ENCODE measurements at regions not wholly inside any gene's neighbourhood (a gene's known extent, or its start where the extent isn't known, plus 50 kb on each side); places are given as distances from the start of the nearest gene placed in this dataset.

GRCh38 chr20:59499863-59500262 is 104.5 kb upstream of the PHACTR3 start:
- intact Hi-C loops (cut with micrococcal nuclease) = loop anchor here (2.0 to 10.0 kb wide), 2 partner anchors 275 to 631 kb away; no protein-coding TSS in a partner anchor
- H3K27ac Mint-ChIP-seq = no peak overlapping the region
- no peak for ATAC-seq
- H3K27ac ChIP-seq (ENCODE audit: low read depth, low read length) = no peak overlapping the region
- H3K4me3 ChIP-seq (ENCODE audit: low read length) = no peak overlapping the region
- H3K9me3 ChIP-seq (ENCODE audit: control insufficient read depth in 2 of 3, low read length in 3 of 3) = no peaks in the 10 kb centered on the region
- H3K9me3 Mint-ChIP-seq = peaks cover 0 to 10% (median 5%) of the 10 kb centered on the region in 11 donors
- DNase-seq = no peak
- peaks cover 17 to 45% (median 33%) of the 10 kb centered on the region in 5 donors for H3K27me3 Mint-ChIP-seq
- no peak overlapping the region for H3K4me3 Mint-ChIP-seq
- ChIA-PET CTCF (no interaction called here), POLR2A (no interaction called here)
- H3K36me3 ChIP-seq (ENCODE audit: control insufficient read depth in 2 of 3, insufficient read depth in 3 of 3, low read length in 3 of 3) = no peaks in the 10 kb centered on the region
- H3K27me3 ChIP-seq (ENCODE audit: control insufficient read depth in 2 of 2, insufficient read depth in 2 of 2, low read length in 2 of 2) = no peaks in the 10 kb centered on the region
- H3K4me1 Mint-ChIP-seq = peaks cover 0 to 3% (median 0%) of the 10 kb centered on the region in 7 donors
- no peaks in the 10 kb centered on the region for H3K4me1 ChIP-seq (ENCODE audit: control insufficient read depth in 2 of 2, insufficient read depth in 2 of 2, low read length in 2 of 2)
- H3K36me3 Mint-ChIP-seq = no peaks in the 10 kb centered on the region

- no peak overlapping the region for H3K4me3 ChIP-seq (ENCODE audit: low read length)
- H3K27ac ChIP-seq (ENCODE audit: low read depth, low read length) = no peak overlapping the region
- CTCF ChIA-PET = interaction anchor here (0.5 kb wide), 1 partner anchor 987 kb away, joined by 3 read pairs; no protein-coding TSS in a partner anchor
- Mint-ChIP-seq H3K4me1 (no peaks in the 10 kb centered on the region), H3K36me3 (no peaks in the 10 kb centered on the region), H3K9me3 (peaks cover 0 to 5% (median 0%) of the 10 kb centered on the region in 11 donors), H3K27me3 (peaks cover 13 to 28% (median 18%) of the 10 kb centered on the region in 5 donors), H3K4me3 (no peak overlapping the region), H3K27ac (no peak overlapping the region)
- no peaks in the 10 kb centered on the region for H3K9me3 ChIP-seq (ENCODE audit: control insufficient read depth in 2 of 3, low read length in 3 of 3)
- ATAC-seq (no peak), DNase-seq (no peak)
- no peaks in the 10 kb centered on the region for H3K27me3 ChIP-seq (ENCODE audit: control insufficient read depth in 2 of 2, insufficient read depth in 2 of 2, low read length in 2 of 2)
- no peaks in the 10 kb centered on the region for H3K4me1 ChIP-seq (ENCODE audit: control insufficient read depth in 2 of 2, insufficient read depth in 2 of 2, low read length in 2 of 2)
- no peaks in the 10 kb centered on the region for H3K36me3 ChIP-seq (ENCODE audit: control insufficient read depth in 2 of 3, insufficient read depth in 3 of 3, low read length in 3 of 3)
- POLR2A ChIA-PET = no interaction called here
- intact Hi-C loops (cut with micrococcal nuclease) = no loop called here
Observed at GRCh38 chr20:59508729-59509128, 95.6 kb upstream of the PHACTR3 start.

- DNase-seq (no peak), ATAC-seq (no peak)
- Histone ChIP-seq H3K4me3 (ENCODE audit: low read length) (no peak overlapping the region), H3K9me3 (ENCODE audit: control insufficient read depth in 2 of 3, low read length in 3 of 3) (no peaks in the 10 kb centered on the region), H3K4me1 (ENCODE audit: control insufficient read depth in 2 of 2, insufficient read depth in 2 of 2, low read length in 2 of 2) (no peaks in the 10 kb centered on the region), H3K27ac (ENCODE audit: low read depth, low read length) (no peak overlapping the region), H3K27me3 (ENCODE audit: control insufficient read depth in 2 of 2, insufficient read depth in 2 of 2, low read length in 2 of 2) (no peaks in the 10 kb centered on the region), H3K36me3 (ENCODE audit: control insufficient read depth in 2 of 3, insufficient read depth in 3 of 3, low read length in 3 of 3) (no peaks in the 10 kb centered on the region)
- ChIA-PET POLR2A (no interaction called here), CTCF (no interaction called here)
- Mint-ChIP-seq H3K27ac (no peak overlapping the region), H3K4me1 (no peaks in the 10 kb centered on the region), H3K9me3 (peaks cover 0 to 1% (median 0%) of the 10 kb centered on the region in 11 donors), H3K27me3 (peaks cover 36 to 59% (median 42%) of the 10 kb centered on the region in 5 donors), H3K4me3 (no peak overlapping the region), H3K36me3 (no peaks in the 10 kb centered on the region)
- intact Hi-C loops (cut with micrococcal nuclease) = no loop called here
Observed at GRCh38 chr20:59512651-59513050, 91.7 kb upstream of the PHACTR3 start.

GRCh38 chr20:59514554-59514953 is 89.8 kb upstream of the PHACTR3 start:
- CTCF ChIA-PET = interaction anchor here (0.8 kb wide), 1 partner anchor 9 kb away, joined by 3 read pairs; no protein-coding TSS in a partner anchor
- intact Hi-C loops (cut with micrococcal nuclease) = no loop called here
- no peak for ATAC-seq

GRCh38 chr20:59515013-59515905 is 89.1 kb upstream of the PHACTR3 start:
- ChIA-PET POLR2A (no interaction called here), CTCF (interaction anchor here (0.8 kb wide), 1 partner anchor 10 kb away, joined by 3 read pairs; no protein-coding TSS in a partner anchor)
- ATAC-seq (no peak), DNase-seq (no peak)
- no peak overlapping the region for H3K4me3 ChIP-seq (ENCODE audit: low read length)
- H3K27ac ChIP-seq (ENCODE audit: low read depth, low read length) = no peak overlapping the region
- Mint-ChIP-seq H3K4me1 (peaks cover 0 to 3% (median 0%) of the 10 kb centered on the region in 7 donors), H3K27ac (no peak overlapping the region), H3K4me3 (peak overlapping the region in 1 of 10 donors; percentile 49), H3K36me3 (no peaks in the 10 kb centered on the region), H3K27me3 (peaks cover 47 to 76% (median 56%) of the 10 kb centered on the region in 5 donors), H3K9me3 (peaks cover 0 to 1% (median 0%) of the 10 kb centered on the region in 11 donors)
- no peaks in the 10 kb centered on the region for H3K36me3 ChIP-seq (ENCODE audit: control insufficient read depth in 2 of 3, insufficient read depth in 3 of 3, low read length in 3 of 3)
- no peaks in the 10 kb centered on the region for H3K9me3 ChIP-seq (ENCODE audit: control insufficient read depth in 2 of 3, low read length in 3 of 3)
- intact Hi-C loops (cut with micrococcal nuclease) = no loop called here
- no peaks in the 10 kb centered on the region for H3K27me3 ChIP-seq (ENCODE audit: control insufficient read depth in 2 of 2, insufficient read depth in 2 of 2, low read length in 2 of 2)
- H3K4me1 ChIP-seq (ENCODE audit: control insufficient read depth in 2 of 2, insufficient read depth in 2 of 2, low read length in 2 of 2) = no peaks in the 10 kb centered on the region

More at GRCh38 chr20:59514554-59514953, 89.8 kb upstream of the PHACTR3 start:
- Histone ChIP-seq H3K9me3 (ENCODE audit: control insufficient read depth in 2 of 3, low read length in 3 of 3) (no peaks in the 10 kb centered on the region), H3K27ac (ENCODE audit: low read depth, low read length) (no peak overlapping the region), H3K4me1 (ENCODE audit: control insufficient read depth in 2 of 2, insufficient read depth in 2 of 2, low read length in 2 of 2) (no peaks in the 10 kb centered on the region), H3K36me3 (ENCODE audit: control insufficient read depth in 2 of 3, insufficient read depth in 3 of 3, low read length in 3 of 3) (no peaks in the 10 kb centered on the region), H3K4me3 (ENCODE audit: low read length) (no peak overlapping the region), H3K27me3 (ENCODE audit: control insufficient read depth in 2 of 2, insufficient read depth in 2 of 2, low read length in 2 of 2) (no peaks in the 10 kb centered on the region)
- DNase-seq = no peak
- Mint-ChIP-seq H3K27ac (no peak overlapping the region), H3K36me3 (no peaks in the 10 kb centered on the region), H3K4me1 (peaks cover 0 to 3% (median 0%) of the 10 kb centered on the region in 7 donors), H3K4me3 (no peak overlapping the region), H3K27me3 (peaks cover 42 to 72% (median 52%) of the 10 kb centered on the region in 5 donors), H3K9me3 (peaks cover 0 to 1% (median 0%) of the 10 kb centered on the region in 11 donors)
- POLR2A ChIA-PET = no interaction called here

GRCh38 chr20:59515906-59516209 is 88.5 kb upstream of the PHACTR3 start:
- ChIA-PET CTCF (no interaction called here), POLR2A (no interaction called here)
- Histone ChIP-seq H3K9me3 (ENCODE audit: control insufficient read depth in 2 of 3, low read length in 3 of 3) (no peaks in the 10 kb centered on the region), H3K4me1 (ENCODE audit: control insufficient read depth in 2 of 2, insufficient read depth in 2 of 2, low read length in 2 of 2) (no peaks in the 10 kb centered on the region), H3K27me3 (ENCODE audit: control insufficient read depth in 2 of 2, insufficient read depth in 2 of 2, low read length in 2 of 2) (no peaks in the 10 kb centered on the region), H3K36me3 (ENCODE audit: control insufficient read depth in 2 of 3, insufficient read depth in 3 of 3, low read length in 3 of 3) (no peaks in the 10 kb centered on the region), H3K4me3 (ENCODE audit: low read length) (no peak overlapping the region), H3K27ac (ENCODE audit: low read depth, low read length) (no peak overlapping the region)
- no peaks in the 10 kb centered on the region for H3K36me3 Mint-ChIP-seq
- H3K4me3 Mint-ChIP-seq = no peak overlapping the region
- no peak for DNase-seq
- intact Hi-C loops (cut with micrococcal nuclease) = no loop called here
- peaks cover 0 to 1% (median 0%) of the 10 kb centered on the region in 11 donors for H3K9me3 Mint-ChIP-seq
- no peak for ATAC-seq
- peaks cover 52 to 82% (median 62%) of the 10 kb centered on the region in 5 donors for H3K27me3 Mint-ChIP-seq
- H3K27ac Mint-ChIP-seq = no peak overlapping the region
- peaks cover 0 to 3% (median 0%) of the 10 kb centered on the region in 7 donors for H3K4me1 Mint-ChIP-seq
